ENCODE measurements at regions not wholly inside any gene's neighbourhood (a gene's known extent, or its start where the extent isn't known, plus 50 kb on each side); places are given as distances from the start of the nearest gene placed in this dataset.

- no peak for TF ChIP-seq JUND (IDR thresholded peaks at IDR 0.05; ENCODE audit: low read depth)
- in situ Hi-C loops (cut with HindIII; ENCODE audit: low pct_unique_long_range_greater_than_20kb, low sequenced_read_pairs): no loop called here
- DNase-seq (ENCODE audit: low read depth in 1 of 2, low spot score in 1 of 2): no peak
Observed at GRCh38 chr10:20726381-20726780, 170.7 kb downstream of the NEBL start.

- TF ChIP-seq JUND (IDR thresholded peaks at IDR 0.05; ENCODE audit: low read depth): no peak
- DNase-seq (ENCODE audit: low read depth in 1 of 2, low spot score in 1 of 2): no peak
- in situ Hi-C loops (cut with HindIII; ENCODE audit: low pct_unique_long_range_greater_than_20kb, low sequenced_read_pairs): no loop called here
Observed at GRCh38 chr10:20714979-20715378, 182.1 kb downstream of the NEBL start.

- no peak for DNase-seq (ENCODE audit: low read depth in 1 of 2, low spot score in 1 of 2)
- TF ChIP-seq JUND (IDR thresholded peaks at IDR 0.05; ENCODE audit: low read depth): no peak
- in situ Hi-C loops (cut with HindIII; ENCODE audit: low pct_unique_long_range_greater_than_20kb, low sequenced_read_pairs): no loop called here
Observed at GRCh38 chr10:20714518-20714917, 182.6 kb downstream of the NEBL start.

- no peak for TF ChIP-seq JUND (IDR thresholded peaks at IDR 0.05; ENCODE audit: low read depth)
- in situ Hi-C loops (cut with HindIII; ENCODE audit: low pct_unique_long_range_greater_than_20kb, low sequenced_read_pairs): no loop called here
- no peak for DNase-seq (ENCODE audit: low read depth in 1 of 2, low spot score in 1 of 2)
Observed at GRCh38 chr10:20713420-20713819, 183.7 kb downstream of the NEBL start.

- no peak for TF ChIP-seq JUND (IDR thresholded peaks at IDR 0.05; ENCODE audit: low read depth)
- DNase-seq (ENCODE audit: low read depth in 1 of 2, low spot score in 1 of 2): peak in 1 of 2 experiments; percentile 23
- in situ Hi-C loops (cut with HindIII; ENCODE audit: low pct_unique_long_range_greater_than_20kb, low sequenced_read_pairs): no loop called here
Observed at GRCh38 chr10:20712774-20713173, 184.3 kb downstream of the NEBL start.

- in situ Hi-C loops (cut with HindIII; ENCODE audit: low pct_unique_long_range_greater_than_20kb, low sequenced_read_pairs): no loop called here
- no peak for DNase-seq (ENCODE audit: low read depth in 1 of 2, low spot score in 1 of 2)
- TF ChIP-seq JUND (IDR thresholded peaks at IDR 0.05; ENCODE audit: low read depth): no peak
Observed at GRCh38 chr10:20709708-20710107, 187.4 kb downstream of the NEBL start.

- TF ChIP-seq JUND (IDR thresholded peaks at IDR 0.05; ENCODE audit: low read depth): no peak
- in situ Hi-C loops (cut with HindIII; ENCODE audit: low pct_unique_long_range_greater_than_20kb, low sequenced_read_pairs): no loop called here
- DNase-seq (ENCODE audit: low read depth in 1 of 2, low spot score in 1 of 2): no peak
Observed at GRCh38 chr10:20708305-20708704, 188.8 kb downstream of the NEBL start.

- no peak for TF ChIP-seq JUND (IDR thresholded peaks at IDR 0.05; ENCODE audit: low read depth)
- no peak for DNase-seq (ENCODE audit: low read depth in 1 of 2, low spot score in 1 of 2)
- in situ Hi-C loops (cut with HindIII; ENCODE audit: low pct_unique_long_range_greater_than_20kb, low sequenced_read_pairs): no loop called here
Observed at GRCh38 chr10:20707251-20707650, 189.9 kb downstream of the NEBL start.

- in situ Hi-C loops (cut with HindIII; ENCODE audit: low pct_unique_long_range_greater_than_20kb, low sequenced_read_pairs): no loop called here
- TF ChIP-seq JUND (IDR thresholded peaks at IDR 0.05; ENCODE audit: low read depth): no peak
Observed at GRCh38 chr10:20698837-20699236, 198.3 kb downstream of the NEBL start.

GRCh38 chr10:20694296-20694695 lies 202.8 kb downstream of the NEBL start:
- TF ChIP-seq JUND (IDR thresholded peaks at IDR 0.05; ENCODE audit: low read depth): no peak
- no peak for DNase-seq (ENCODE audit: low read depth in 1 of 2, low spot score in 1 of 2)
- in situ Hi-C loops (cut with HindIII; ENCODE audit: low pct_unique_long_range_greater_than_20kb, low sequenced_read_pairs): no loop called here

More at GRCh38 chr10:20698837-20699236, 198.3 kb downstream of the NEBL start:
- DNase-seq (ENCODE audit: low read depth in 1 of 2, low spot score in 1 of 2): no peak

- DNase-seq (ENCODE audit: low read depth in 1 of 2, low spot score in 1 of 2): no peak
- in situ Hi-C loops (cut with HindIII; ENCODE audit: low pct_unique_long_range_greater_than_20kb, low sequenced_read_pairs): no loop called here
- no peak for TF ChIP-seq JUND (IDR thresholded peaks at IDR 0.05; ENCODE audit: low read depth)
Observed at GRCh38 chr10:20688797-20689544, 208.1 kb downstream of the NEBL start.

- no peak for DNase-seq (ENCODE audit: low read depth in 1 of 2, low spot score in 1 of 2)
- in situ Hi-C loops (cut with HindIII; ENCODE audit: low pct_unique_long_range_greater_than_20kb, low sequenced_read_pairs): no loop called here
- TF ChIP-seq JUND (IDR thresholded peaks at IDR 0.05; ENCODE audit: low read depth): no peak
Observed at GRCh38 chr10:20686015-20686635, 211.0 kb downstream of the NEBL start.

- TF ChIP-seq JUND (IDR thresholded peaks at IDR 0.05; ENCODE audit: low read depth): no peak
- in situ Hi-C loops (cut with HindIII; ENCODE audit: low pct_unique_long_range_greater_than_20kb, low sequenced_read_pairs): no loop called here
- no peak for DNase-seq (ENCODE audit: low read depth in 1 of 2, low spot score in 1 of 2)
Observed at GRCh38 chr10:20685462-20685861, 211.6 kb downstream of the NEBL start.

All from T47D (cell line).